GM18870 (cell line): ENCODE measurements at regions not wholly inside any gene's neighbourhood (a gene's known extent, or its start where the extent isn't known, plus 50 kb on each side); places are given as distances from the start of the nearest gene placed in this dataset.
"Not testable (repeated sequence)": the region's sequence is repeated elsewhere in the genome, so short reads cannot be mapped to it uniquely, and the experiment has no call there.

Source experiments
- ATAC-seq: cut with Tn5 transposase; IDR thresholded peaks from one replicate; pipeline ENCODE4 v1.9.1; 2021; ENCODE audit warnings: moderate library complexity; ENCODE audit not compliant: unreplicated experiment

DNA sequence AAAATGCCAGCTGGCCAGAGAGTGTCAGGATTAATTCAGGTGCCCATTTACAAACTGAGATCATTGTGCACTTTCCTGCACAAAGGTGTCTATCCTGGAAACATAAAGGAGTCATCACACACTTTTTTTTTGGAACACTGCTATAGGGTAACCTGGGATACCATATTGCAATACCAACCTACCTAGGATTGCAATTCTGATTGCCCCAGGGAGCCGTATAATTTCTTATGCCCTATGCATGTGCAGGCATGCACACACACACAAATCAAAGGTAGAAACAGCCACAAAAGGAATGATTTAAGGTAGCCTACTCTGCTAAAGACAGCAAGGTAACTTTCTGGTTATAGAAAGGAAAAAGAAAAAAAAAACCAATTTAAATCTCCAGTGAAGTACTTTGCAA lies 285.3 kb upstream of the KITLG start:
- ATAC-seq: no peak

DNA sequence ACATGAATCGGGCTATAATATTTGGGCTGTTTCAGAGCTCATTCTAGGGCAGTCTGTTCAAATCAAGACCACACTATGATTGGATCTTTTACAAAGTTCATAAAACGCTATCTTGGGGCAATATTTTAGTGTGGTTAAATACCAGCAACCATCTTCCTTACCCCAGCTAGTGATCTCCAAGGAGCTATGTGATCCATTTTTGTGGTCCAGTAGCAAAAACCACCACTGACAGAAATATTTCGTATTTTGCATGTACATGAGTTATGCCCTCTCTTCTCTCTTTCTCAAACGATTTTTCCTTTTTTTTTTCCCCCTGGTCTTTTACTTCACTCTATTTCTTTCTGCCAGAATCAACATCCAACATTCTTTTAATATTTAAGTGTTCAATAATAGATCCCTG lies 280.6 kb upstream of the KITLG start:
- ATAC-seq: no peak

DNA sequence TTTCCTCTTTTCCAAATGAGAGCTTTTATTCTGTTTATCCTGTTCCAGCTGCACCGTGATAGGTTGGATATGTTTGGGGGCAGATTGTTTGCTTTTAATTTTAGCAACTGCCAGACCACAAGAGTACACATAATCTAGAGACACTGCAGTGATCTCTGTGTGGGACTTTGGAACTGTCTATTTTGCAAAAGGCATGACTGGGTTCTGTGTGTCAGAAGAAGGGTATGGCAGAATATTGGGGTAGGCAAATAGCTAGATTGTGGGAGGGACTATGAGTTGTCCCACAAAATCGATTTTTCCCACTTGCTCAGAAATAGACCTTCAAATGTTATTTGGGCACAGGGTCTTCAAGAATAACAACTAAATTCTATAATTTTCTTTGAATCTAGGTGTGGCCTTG lies 275.9 kb upstream of the KITLG start:
- ATAC-seq: no peak

DNA sequence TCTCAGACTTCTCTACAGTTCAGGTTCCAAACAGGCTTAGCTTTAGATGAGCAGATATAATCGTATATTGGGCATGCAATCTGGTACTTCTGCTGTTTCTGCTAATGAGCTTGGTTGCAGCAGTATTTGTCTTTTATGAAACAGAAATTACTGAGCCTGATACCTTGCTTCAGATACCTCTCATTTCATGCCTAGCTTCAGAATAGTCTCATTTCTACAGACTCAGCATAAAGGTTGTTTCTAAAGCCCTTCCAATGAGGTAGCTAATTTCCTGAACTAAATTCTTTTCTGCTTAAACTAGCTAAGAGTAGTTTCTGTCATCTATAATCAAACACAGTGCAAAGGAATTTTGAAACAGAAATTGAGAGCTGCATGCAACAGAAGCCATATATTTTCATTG lies 275.0 kb upstream of the KITLG start:
- no peak for ATAC-seq

DNA sequence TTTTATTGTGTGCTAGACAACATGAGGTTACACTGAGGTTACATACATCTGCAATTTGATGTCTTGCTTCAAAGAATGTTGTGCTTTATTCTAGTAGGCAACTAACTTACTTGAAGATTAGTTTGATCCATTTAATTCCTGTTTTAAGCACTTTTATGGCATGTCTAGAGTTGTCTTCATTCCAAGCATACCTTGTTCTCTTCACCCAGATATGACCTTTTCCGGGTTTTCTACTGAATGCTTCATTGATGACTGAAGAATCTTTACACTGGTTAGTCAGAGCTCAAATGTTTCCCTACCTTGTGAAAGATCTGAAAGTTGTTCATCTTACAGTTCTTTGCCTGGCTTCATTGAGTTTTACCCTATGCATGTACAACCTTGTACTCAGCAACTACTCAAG lies 274.0 kb upstream of the KITLG start:
- ATAC-seq: no peak

DNA sequence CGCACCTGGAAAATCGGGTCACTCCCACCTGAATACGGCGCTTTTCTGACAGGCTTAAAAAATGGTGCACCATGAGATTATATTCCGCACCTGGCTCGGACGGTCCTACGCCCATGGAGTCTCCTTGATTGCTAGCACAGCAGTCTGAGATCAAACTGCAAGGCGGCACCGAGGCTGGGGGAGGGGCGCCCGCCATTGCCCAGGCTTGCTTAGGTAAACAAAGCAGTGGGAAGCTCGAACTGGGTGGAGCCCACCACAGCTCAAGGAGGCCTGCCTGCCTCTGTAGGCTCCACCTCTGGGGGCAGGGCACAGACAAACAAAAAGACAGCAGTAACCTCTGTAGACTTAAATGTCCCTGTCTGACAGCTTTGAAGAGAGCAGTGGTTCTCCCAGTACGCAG lies 267.0 kb upstream of the KITLG start:
- ATAC-seq: not testable (repeated sequence)

DNA sequence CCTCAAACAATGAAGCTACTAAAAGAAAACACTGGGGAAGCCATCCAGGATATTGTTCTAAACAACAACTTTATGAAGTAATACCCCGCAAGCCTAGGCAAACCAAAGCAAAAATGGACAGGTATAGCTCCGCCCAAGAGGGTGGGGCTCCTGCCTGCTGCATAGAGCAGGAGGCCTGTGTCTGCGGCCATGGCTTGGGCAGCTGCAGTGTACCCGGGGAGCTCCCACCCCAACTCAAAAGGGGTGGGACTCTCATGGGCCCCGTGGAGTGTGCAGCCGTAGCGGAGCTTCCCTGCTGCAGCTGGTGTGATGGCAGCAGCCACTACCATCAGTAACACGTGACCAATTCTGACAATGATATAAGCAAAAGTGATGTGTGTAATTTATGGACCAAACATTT lies 264.2 kb upstream of the KITLG start:
- ATAC-seq: no peak

DNA sequence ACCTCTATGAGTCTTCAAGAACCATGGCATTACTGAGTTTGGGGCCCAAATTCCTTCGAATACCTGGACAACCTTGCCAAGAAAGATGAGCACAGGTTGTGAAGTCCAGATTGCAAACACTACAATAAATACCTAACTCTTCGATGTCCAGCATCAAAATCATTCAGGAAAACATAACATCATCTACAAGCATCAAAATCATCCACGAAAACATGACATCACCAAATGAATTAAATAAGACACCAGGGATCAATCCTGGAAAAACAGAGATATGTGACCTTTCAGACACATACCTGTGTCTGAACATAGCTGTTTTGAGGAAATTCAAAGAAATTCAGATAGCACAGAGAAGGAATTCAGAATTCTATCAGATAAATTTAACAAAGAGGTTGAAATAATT lies 262.0 kb upstream of the KITLG start:
- ATAC-seq: no peak

DNA sequence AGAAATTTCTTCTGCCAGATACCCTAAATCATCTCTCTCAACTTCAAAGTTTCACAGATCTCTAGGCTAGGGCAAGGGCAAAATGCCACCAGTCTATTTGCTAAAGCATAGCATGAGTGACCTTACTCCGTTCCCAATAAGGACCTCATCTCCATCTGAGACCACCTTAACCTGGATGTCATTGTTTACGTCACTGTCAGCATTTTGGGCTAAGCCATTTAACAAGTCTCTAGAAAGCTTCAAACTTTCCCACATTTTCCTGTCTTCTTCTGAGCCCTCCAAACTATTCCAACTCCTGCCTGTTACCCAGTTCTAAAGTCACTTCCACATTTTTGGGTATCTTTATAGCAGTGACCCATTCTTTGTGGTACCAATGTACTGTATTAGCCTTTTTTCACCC lies 259.2 kb upstream of the KITLG start:
- ATAC-seq: no peak

DNA sequence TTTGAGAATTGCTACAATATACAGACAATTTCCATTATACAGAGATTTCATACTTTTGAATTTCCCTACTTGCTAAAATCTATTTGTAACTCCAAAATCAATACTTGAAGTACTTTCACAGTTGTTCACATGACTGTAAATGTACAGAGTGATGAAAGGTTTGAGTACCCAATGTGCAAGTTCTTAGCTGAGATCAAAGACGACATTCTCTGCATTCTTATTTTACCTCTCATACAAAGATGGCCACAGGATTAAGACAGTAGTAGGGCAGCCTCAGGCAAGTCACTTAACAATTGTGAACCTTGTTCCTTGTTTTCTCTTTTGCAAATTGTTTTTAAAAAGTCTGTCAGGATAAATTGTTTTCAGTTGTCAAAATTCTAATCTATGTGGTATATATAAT lies 255.9 kb upstream of the KITLG start:
- ATAC-seq: no peak

DNA sequence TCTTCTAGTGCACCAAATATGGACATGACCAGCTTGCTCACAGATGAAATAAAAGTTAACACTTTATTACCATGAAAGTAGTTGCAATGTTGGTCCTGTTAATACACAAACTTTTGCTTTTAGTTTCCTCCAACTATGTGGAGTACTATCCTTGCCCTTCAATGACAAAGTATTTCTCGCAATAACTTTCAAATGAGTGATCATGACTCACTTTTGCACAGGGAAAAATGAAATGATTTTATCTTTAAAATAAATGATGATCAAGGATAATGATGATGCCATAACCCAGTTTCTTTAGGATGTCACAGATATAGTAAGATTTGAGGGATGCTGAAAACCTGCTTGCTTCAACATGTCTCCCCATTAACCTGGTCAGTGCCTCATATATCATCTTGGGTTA lies 254.0 kb upstream of the KITLG start:
- no peak for ATAC-seq

DNA sequence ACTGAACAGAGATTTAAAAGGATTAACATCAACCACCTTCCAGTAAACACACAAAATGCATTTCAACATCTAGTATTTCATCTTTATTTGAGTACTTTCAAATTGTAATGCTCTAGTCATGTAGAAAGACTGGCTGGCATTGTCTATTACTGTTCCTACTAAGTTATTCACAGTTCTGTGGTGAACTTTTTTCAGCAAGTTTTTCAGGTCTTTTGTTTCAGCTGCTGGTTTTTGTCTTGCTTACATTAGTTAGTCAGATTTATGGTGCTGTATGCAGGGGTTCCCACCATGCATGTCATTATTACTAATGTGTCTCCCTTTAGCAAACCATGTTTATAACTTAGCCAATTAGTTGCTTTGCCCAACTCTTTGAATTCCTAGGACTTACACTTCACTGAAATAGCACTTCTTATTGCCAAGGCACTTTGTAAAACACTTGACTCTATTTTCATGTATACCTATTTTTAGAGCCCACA lies 253.4 kb upstream of the KITLG start:
- ATAC-seq: no peak

DNA sequence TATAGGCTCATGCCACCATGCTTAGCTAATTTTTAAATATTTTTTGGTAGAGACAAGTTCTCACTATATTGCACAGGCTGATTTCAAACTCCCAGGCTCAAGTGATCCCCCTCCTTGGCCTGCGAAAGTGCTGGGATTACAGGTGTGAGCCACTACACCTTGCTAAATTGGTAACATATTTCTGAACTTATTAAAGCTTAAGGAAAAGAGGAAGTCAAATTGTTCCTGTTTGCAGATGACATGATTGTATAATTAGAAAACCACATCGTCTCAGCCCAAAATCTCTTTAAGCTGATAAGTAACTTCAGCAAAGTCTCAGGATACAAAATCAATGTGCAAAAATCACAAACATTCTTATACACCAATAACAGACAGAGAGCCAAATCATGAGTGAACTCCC lies 248.3 kb upstream of the KITLG start:
- ATAC-seq: not testable (repeated sequence)

DNA sequence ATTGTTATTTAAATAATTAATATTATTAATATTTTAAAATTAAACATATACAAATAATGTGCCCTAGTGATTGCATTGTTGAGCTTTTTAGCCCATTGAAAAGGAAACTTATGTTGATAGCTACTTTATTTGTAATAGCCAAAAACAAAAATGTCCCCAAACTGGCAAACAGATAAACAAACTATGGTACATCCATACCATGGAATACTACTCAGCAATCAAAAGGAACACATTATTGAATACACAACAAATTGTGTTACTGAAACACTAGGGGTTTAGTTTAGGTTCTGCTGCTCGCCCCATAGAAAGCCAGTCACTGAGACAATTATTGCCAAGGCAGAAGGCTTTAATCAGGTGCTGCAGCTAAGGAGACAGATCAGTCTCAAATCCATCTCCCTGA lies 239.7 kb upstream of the KITLG start:
- ATAC-seq: no peak

DNA sequence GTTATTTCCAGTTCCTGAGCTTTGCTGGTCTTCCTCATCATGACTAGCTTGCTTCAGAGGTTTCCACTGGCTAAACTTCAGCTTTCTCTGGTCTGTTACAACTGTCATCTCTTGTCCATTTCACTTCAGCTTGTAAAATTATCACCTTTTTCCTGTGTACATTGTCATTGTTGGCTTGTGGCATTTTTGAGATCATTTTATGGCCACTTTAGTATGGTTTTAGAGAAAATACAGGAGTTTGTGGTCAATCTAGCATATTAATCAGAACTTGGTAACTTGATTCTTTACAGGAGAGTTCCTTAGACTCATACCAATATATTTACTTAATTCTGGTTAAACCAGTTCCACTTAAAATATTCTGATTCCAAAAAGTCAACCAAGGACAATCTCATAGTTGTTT lies 235.9 kb upstream of the KITLG start:
- no peak for ATAC-seq

DNA sequence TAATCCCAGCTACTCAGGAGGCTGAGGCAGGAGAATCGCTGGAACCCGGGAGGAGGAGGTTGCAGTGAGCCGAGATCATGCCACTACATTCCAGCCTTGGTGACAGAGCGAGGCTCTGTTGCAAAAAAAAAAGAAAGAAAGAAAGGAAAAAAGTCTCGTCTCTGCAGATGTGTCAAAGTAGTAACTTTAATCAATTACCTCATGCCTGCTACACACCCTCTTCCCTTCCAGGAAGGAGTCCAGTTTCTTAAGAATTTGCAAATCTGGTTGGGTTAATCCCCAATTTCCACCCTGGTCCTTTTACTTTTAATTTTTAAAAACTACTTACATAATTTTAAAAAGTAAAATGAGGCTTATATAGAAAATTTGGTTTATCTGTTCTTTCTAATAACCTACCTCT lies 234.5 kb upstream of the KITLG start:
- no peak for ATAC-seq

DNA sequence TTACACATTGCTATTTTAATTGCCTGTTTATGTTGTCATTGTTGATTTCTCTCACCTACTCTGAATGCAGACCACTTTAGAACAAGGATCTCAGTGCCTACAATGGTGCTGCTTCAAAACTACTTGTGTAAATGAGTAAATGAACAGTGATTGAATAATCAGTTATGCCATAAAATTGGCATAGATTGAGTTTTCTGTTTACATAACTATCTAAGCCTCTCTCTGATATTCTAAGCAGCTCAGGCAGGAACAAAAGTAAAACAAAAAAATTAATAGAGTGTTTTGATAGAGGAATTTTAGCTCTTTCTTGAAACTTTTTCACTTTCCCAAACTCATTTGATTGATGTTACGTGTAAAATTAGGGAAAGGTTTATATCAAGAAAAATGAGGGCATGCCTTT lies 232.3 kb upstream of the KITLG start:
- ATAC-seq: no peak

DNA sequence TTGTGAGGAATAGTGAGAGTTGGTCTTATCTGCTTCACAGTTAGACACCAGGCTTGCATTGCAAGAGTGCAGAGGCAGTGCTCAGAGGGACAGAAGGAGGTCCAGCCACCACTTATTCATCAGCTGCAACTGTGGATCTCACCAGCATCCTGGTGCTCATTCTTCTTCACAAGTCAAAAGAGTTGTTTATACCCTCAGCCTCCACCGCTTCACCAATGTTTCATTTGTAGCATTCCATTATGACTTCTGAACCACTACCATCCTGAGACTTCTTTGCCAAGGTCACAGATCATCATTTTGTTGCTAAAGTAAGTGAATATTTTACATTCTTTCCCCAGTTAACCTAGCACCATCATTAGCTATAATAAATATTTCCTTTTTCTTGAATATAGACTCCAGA lies 230.5 kb upstream of the KITLG start:
- ATAC-seq: no peak

DNA sequence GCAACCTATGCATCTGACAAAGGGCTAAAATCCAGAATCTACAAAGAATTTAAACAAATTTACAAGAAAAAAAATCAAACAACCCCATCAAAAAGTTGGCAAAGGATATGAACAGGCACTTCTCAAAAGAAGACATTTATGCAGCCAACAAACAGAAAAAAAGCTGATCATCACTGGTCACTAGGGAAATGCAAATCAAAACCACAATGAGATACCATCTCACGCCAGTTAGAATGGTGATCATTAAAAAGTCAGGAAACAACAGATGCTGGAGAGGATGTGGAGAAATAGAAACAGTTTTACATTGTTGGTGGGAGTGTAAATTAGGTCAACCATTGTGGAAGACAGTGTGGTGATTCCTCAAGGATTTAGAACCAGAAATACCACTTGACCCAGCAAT lies 229.6 kb upstream of the KITLG start:
- ATAC-seq: not testable (repeated sequence)

DNA sequence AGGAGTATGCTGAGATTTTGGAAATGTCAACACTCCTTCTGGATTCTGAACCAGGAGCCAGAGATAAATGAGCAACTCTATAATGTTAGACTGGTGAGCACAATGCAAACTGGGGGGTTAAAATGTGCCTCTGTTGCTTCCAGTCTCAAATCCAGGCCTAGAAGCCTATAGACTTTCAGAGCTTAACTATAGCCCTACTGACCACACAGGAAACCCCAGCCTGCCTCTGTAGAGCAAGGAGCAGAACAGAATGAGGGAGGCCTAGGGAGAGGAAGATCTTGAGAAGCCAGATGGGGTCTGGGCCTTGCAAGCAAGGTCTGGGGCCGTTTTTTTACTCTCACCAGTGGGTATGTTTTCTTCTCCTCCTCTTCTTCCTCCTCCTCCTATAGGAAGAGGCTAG lies 225.4 kb upstream of the KITLG start:
- ATAC-seq: no peak

DNA sequence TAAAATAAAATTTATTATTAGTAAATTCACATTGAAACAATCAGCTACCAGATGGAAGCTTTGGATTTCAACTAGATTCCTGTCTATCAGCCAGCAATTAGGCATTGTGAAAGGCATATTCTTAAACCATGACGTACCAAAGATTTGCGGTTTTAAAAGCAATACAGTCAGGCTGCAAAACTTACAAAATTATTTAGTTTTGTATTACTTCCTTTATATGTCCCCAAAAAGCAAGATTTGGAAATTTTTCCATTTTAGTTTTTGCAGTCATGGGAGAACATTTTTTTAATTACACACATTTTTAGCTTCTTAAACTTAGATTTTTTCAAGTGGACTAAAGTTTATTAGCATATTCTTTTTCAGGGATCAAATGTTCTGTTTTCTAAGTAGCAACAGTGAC lies 225.0 kb upstream of the KITLG start:
- no peak for ATAC-seq

DNA sequence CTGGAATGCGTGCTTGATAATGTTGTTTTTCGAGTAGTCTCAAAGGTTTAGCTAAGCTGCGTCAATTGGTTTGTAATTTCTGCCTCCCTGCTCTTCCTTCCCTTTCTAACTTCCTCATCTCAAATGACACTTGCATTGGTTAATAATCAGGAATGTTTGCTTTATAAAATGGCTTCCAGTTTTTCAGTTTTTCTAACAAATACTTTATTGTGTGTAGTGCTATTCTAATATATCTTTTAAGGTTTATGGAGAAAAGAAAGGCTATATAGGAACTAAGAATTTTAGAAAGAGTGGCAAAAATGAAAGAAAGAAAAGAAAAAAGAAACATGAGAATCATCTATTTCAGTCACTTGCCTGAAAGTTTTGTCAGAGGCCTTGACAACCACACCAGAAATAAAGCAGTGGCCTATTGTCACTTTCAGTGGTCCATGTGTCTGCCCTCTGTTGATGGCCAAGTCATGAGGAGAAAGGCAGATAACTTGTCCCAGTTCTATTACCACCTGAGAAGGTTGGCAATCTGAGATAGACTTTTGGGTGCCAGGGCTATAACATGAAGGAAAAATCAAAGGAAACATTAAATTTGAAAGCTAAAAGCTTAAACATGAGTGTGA lies 221.9 kb upstream of the KITLG start:
- no peak for ATAC-seq

DNA sequence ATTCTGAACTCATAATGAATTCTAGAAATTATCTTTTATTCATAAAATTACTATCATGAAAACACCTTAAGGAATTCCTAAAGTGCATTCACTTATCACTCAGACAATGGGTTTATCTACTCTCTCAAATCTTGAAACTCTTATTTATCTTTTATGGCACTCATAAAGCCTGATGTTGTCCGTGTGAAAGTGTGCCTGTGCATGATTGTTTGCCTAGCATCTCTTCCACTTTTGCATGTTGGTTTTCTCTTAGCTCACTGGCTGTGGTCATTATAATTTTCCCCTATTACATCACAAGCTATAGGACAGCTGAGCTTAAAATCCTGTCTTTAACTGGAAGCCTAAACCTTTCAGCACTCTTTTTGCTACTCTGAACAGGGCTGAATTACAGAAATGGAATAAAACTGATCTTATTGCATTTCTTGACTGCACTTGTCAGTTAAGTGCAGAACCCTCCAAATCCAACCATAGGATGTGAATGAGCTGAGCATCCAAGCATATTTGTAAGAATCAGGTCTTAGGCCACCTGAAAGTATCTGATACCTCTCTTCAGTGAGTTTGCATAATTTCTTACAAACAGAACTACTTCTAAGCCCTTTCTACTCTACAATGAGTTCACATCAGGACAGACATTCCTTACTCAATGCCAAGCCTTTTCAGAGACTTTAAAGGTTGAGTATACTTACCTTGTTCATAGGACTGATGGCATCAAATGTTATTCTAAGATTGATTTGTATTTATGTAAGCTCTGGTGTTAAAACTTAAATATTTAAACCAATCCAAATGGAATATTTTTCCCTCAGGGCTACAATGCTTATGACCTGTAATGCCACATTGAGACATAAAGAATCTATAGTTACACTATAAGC lies 221.2 kb upstream of the KITLG start:
- ATAC-seq: peak; percentile 37
